ENCODE measurements at regions not wholly inside any gene's neighbourhood (a gene's known extent, or its start where the extent isn't known, plus 50 kb on each side); places are given as distances from the start of the nearest gene placed in this dataset.

DNA sequence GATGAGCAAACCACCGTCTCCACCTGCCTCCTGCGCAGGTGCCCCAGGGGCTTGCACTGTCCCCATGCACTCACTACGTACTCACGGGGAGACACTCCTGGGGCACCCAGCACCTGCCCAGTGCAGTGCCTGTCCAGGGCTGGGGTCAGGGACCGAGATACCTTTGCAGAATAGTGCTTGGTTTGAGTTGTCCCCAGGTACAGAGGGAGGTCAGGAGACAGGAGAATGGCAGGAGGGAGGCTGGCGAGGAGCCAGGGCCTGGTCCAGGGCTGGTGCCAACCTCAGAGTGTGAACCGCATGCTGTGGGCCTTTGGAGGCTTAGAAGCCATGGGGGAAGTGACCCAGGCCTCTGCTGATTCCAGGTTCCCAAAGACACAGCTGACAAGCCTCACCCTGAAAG lies 110.1 kb upstream of the GPR26 start:
- no peak overlapping the region for H3K4me3 ChIP-seq (ENCODE audit: low read depth, low read length)
- DNase-seq (ENCODE audit: low read depth) = no peak
- TF ChIP-seq, protein P1, sequence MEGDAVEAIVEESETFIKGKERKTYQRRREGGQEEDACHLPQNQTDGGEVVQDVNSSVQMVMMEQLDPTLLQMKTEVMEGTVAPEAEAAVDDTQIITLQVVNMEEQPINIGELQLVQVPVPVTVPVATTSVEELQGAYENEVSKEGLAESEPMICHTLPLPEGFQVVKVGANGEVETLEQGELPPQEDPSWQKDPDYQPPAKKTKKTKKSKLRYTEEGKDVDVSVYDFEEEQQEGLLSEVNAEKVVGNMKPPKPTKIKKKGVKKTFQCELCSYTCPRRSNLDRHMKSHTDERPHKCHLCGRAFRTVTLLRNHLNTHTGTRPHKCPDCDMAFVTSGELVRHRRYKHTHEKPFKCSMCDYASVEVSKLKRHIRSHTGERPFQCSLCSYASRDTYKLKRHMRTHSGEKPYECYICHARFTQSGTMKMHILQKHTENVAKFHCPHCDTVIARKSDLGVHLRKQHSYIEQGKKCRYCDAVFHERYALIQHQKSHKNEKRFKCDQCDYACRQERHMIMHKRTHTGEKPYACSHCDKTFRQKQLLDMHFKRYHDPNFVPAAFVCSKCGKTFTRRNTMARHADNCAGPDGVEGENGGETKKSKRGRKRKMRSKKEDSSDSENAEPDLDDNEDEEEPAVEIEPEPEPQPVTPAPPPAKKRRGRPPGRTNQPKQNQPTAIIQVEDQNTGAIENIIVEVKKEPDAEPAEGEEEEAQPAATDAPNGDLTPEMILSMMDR (IDR thresholded peaks at IDR 0.05; ENCODE audit: insufficient read depth, low read depth, low read length) = no peak

DNA sequence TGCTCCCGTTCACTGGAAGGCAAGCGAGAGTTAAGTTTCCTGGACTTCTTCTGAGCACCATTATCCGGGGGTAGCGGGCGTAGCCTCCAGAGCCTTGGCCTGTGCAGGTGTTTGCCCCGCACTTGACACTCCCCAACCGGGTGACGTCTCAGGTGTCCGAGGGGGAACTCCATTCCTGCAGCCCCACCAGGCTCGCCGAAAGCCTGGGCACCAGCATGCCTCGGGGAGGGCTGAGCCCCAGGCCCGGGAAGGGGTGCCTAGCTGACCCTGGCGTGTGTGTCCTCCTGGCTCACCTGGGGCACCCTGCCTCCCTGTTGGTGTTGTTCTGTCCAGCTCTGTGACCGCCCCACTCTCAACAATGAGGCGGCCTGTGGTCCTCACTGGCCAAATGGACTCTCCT lies 109.4 kb upstream of the GPR26 start:
- TF ChIP-seq, protein P1 (IDR thresholded peaks at IDR 0.05; ENCODE audit: insufficient read depth, low read depth, low read length) = no peak
- no peak overlapping the region for H3K4me3 ChIP-seq (ENCODE audit: low read depth, low read length)
- DNase-seq (ENCODE audit: low read depth) = no peak

DNA sequence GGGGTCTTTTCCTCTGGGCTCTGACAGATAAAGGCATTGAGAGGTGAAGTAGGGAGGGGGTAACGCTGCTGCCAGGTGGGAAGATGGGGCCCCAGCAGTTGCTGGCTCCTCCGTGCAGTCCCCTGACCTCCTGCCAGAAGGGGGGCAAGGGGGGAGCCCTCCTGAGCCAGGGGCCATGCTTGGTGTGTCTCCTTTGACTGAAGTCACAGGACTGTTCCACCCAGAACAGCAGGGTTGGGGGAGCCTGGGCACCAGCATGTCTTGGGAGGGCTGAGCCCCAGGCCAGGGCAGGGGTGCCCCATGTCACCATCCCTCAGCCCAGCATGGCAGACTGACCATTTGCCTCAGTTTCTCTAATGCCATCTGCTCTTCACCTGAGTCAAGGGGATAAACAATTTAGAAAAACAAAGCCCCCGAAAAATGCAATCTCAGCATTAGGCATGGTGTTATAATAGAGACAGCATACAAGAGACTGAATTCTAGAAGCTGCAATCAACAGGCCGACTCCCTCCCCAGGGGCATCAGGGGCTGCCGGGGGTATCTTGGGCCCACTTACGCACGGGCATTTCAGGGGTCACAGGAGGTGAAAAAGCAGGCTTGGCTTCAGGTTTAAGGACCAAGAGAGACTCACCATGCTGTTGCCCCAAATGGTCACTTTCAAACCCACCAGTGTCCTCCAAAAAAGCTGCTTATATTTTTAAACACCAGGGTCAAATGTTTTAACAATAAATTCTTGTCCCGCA lies 108.6 kb upstream of the GPR26 start:
- DNase-seq (ENCODE audit: low read depth) = no peak
- TF ChIP-seq, protein P1 (IDR thresholded peaks at IDR 0.05; ENCODE audit: insufficient read depth, low read depth, low read length) = no peak
- H3K4me3 ChIP-seq (ENCODE audit: low read depth, low read length) = no peak overlapping the region

DNA sequence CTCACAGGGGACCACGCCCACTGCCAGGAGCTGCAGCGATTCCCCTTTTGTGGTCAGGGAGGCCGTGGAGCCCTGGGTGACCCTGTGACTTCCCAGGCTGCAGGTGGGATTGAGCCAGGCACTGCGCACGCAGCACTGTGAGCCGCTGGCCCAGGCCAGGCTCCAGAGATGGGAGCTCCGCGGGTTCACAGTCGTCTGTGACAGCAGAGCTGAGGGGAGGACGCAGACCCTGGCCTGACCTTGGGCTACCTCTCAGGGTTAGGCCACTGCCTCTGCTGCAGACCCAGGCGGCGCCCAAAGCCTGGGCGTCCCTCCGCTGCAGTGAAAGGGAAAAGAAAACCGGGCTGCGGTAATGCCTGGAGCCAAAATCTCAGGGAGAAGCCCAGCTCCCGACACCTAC lies 107.5 kb upstream of the GPR26 start:
- TF ChIP-seq, protein P1 (IDR thresholded peaks at IDR 0.05; ENCODE audit: insufficient read depth, low read depth, low read length) = no peak
- DNase-seq (ENCODE audit: low read depth) = no peak
- H3K4me3 ChIP-seq (ENCODE audit: low read depth, low read length) = no peak overlapping the region

DNA sequence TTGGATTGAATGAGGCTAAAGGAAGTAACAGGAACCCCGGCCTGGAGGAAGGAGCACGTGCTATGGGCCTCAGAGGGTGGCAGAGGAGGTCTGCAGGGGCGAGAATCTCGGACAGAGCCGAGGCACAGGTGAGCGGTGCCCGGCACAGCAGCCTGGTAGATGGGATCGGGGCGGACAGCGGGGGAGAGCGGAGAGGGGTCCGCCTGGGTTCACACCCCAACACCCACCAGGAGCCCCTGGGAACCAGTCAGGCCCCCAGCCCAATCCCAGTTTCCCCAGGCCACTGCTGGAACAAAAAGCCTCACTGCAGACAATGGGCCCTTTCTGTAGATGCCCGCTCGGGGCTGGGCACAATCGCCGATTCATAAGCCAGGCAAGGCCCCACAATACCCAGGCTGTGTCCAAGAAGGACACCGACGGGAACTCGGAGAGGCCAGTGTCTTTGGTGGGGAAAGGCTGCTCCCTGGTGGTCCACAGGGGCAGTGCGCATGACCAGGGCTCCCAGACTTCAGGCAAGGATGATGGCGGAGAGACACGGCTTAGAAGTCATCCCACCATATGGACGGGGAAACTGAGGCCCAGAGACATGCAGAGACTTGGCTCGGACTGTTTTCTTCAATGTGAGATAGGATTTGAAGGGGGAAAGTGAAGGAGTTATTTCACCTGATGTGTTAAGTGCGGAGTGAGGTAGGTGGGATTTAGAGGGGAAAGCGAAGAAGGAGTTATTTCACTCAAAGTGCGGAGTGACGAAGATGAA lies 106.9 kb upstream of the GPR26 start:
- peak; percentile 46 for DNase-seq (ENCODE audit: low read depth)
- TF ChIP-seq, protein P1 (IDR thresholded peaks at IDR 0.05; ENCODE audit: insufficient read depth, low read depth, low read length) = peak; percentile 91
- H3K4me3 ChIP-seq (ENCODE audit: low read depth, low read length) = no peak overlapping the region

DNA sequence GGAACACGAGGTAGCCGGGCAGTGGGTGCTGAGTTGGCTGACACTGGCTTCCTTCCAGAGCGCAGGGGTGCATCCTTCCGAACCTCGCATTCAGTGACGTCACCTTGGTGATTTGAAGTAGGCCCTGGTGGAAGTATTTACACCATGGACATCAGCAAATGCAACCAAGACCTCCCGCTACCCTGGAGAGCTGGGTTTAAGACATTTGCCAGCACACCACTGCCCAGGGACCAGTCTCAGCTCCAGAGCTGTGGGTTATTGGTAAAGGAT lies 106.4 kb upstream of the GPR26 start:
- TF ChIP-seq, protein P1 (IDR thresholded peaks at IDR 0.05; ENCODE audit: insufficient read depth, low read depth, low read length) = no peak
- no peak overlapping the region for H3K4me3 ChIP-seq (ENCODE audit: low read depth, low read length)
- DNase-seq (ENCODE audit: low read depth) = no peak

Measured in fibroblast of villous mesenchyme (primary cell).